OCI-LY7 (cell line): ENCODE measurements at regions not wholly inside any gene's neighbourhood (a gene's known extent, or its start where the extent isn't known, plus 50 kb on each side); places are given as distances from the start of the nearest gene placed in this dataset.

Experiments used
- CTCF ChIP-seq: fragments of 200-600 bp; sonication (generic); conservative IDR thresholded peaks from 2 replicates; pipeline ENCODE4 v1.5.1; 2014; ENCODE audit warnings: mild to moderate bottlenecking, antibody characterized with exemption, low read length, moderate library complexity, mixed read lengths
- EZH2phosphoT487 ChIP-seq: fragments of 200-600 bp; sonication (generic); IDR thresholded peaks from 2 replicates; pipeline ENCODE4 v1.6.1; 2018; ENCODE audit warnings: low read depth, borderline replicate concordance, mild to moderate bottlenecking, mixed run types, antibody characterized with exemption, low read length, moderate library complexity, mixed read lengths

- TF ChIP-seq CTCF, result no peak
- TF ChIP-seq EZH2phosphoT487, result no peak
Measured at GRCh38 chr9:80866576-80867227, 822.6 kb downstream of the TLE1 start.
